ENCODE measurements at regions not wholly inside any gene's neighbourhood (a gene's known extent, or its start where the extent isn't known, plus 50 kb on each side); places are given as distances from the start of the nearest gene placed in this dataset.

- no peaks in the 10 kb centered on the region for H3K9me3 ChIP-seq (ENCODE audit: control insufficient read depth in 1 of 2, insufficient read depth in 1 of 2, low read depth in 1 of 2, low read length in 2 of 2)
- ATAC-seq, result no peak
- TF ChIP-seq TCF7L2 (IDR thresholded peaks at IDR 0.05; ENCODE audit: borderline replicate concordance, extremely low read depth, insufficient read depth, insufficient read length), result no peak
- TF ChIP-seq RAD21 (IDR thresholded peaks at IDR 0.05; ENCODE audit: low read depth), result no peak
- TF ChIP-seq CTCF (IDR thresholded peaks at IDR 0.05 in 2 of 3, conservative IDR thresholded peaks at IDR 0.05 in 1 of 3; ENCODE audit: borderline replicate concordance in 1 of 3, insufficient read depth in 1 of 3, low read depth in 2 of 3, low read length in 2 of 3), result no peak
- TF ChIP-seq SIN3A (IDR thresholded peaks at IDR 0.05; ENCODE audit: low read depth), result no peak
- TF ChIP-seq SRF (IDR thresholded peaks at IDR 0.05; ENCODE audit: low read depth), result no peak
- no peak for TF ChIP-seq ZNF274 (IDR thresholded peaks at IDR 0.05; ENCODE audit: low read depth, low read length)
- TF ChIP-seq SP1 (IDR thresholded peaks at IDR 0.05; ENCODE audit: low read depth), result no peak
- no peak for TF ChIP-seq CBX3 (IDR thresholded peaks at IDR 0.05; ENCODE audit: low read depth)
- TF ChIP-seq YY1 (IDR thresholded peaks at IDR 0.05; ENCODE audit: extremely low read depth, insufficient replicate concordance, low read depth, low read length), result no peak
- no peak for TF ChIP-seq FOSL1 (IDR thresholded peaks at IDR 0.05; ENCODE audit: low read depth)
- TF ChIP-seq, protein P1, sequence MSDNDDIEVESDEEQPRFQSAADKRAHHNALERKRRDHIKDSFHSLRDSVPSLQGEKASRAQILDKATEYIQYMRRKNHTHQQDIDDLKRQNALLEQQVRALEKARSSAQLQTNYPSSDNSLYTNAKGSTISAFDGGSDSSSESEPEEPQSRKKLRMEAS (IDR thresholded peaks at IDR 0.05), result no peak
- TF ChIP-seq POLR2AphosphoS5 (IDR thresholded peaks at IDR 0.05; ENCODE audit: low read depth, low read length), result no peak
- TF ChIP-seq EGR1 (IDR thresholded peaks at IDR 0.05; ENCODE audit: low read depth), result no peak
- TF ChIP-seq EZH2 (IDR thresholded peaks at IDR 0.05), result no peak
- TF ChIP-seq ZBTB33 (IDR thresholded peaks at IDR 0.05; ENCODE audit: extremely low read depth, insufficient replicate concordance, low read length), result no peak
- H4K20me1 ChIP-seq (ENCODE audit: insufficient read depth), result no peaks in the 10 kb centered on the region
- ChIA-PET RAD21 (ENCODE audit: low non-redundant PET in 1 of 2, low total read pairs in 2 of 2, uncharacterized antibody in 2 of 2, unreplicated experiment in 2 of 2) (no interaction called here), POLR2A (no interaction called here), CTCF (no interaction called here)
- intact Hi-C loops (cut with micrococcal nuclease), result no loop called here
- BruUV-seq (replicated peaks), result no TSS peak
- no peak overlapping the region for H3K4me3 ChIP-seq (replicated peaks in 1 of 2; ENCODE audit: low read depth in 1 of 2, low read length in 2 of 2)
- no peaks in the 10 kb centered on the region for H3K36me3 ChIP-seq (ENCODE audit: control insufficient read depth in 1 of 2, insufficient read depth in 2 of 2, low read length in 2 of 2)
- no peaks in the 10 kb centered on the region for H3K9me2 ChIP-seq (ENCODE audit: insufficient read depth)
- no peak for DNase-seq (ENCODE audit: low read depth, low spot score)
- H2AFZ ChIP-seq (ENCODE audit: low read depth, low read length, poor library complexity, severe bottlenecking), result no peak overlapping the region
- no peak overlapping the region for H3K27ac ChIP-seq (ENCODE audit: low read depth, low read length)
- no peak overlapping the region for H3K9ac ChIP-seq (ENCODE audit: low read length)
- H3K4me2 ChIP-seq (ENCODE audit: low read length), result no peak overlapping the region
- no peaks in the 10 kb centered on the region for H3K27me3 ChIP-seq (ENCODE audit: insufficient read depth, low read length)
- peaks cover 0 to 5% of the 10 kb centered on the region in 2 experiments; a peak in 1 of 4 replicates for H3K4me1 ChIP-seq (ENCODE audit: control insufficient read depth in 1 of 2, insufficient read depth in 2 of 2, low read length in 2 of 2)
- no peaks in the 10 kb centered on the region for H3K79me2 ChIP-seq (ENCODE audit: insufficient read depth, low read length)
Observed at GRCh38 chr11:10991393-10991792, 133.5 kb upstream of the ZBED5 start.

All from HCT116 (cell line).